Ovary (tissue), 7 donors: ENCODE measurements at regions not wholly inside any gene's neighbourhood (a gene's known extent, or its start where the extent isn't known, plus 50 kb on each side); places are given as distances from the start of the nearest gene placed in this dataset.

ENCODE experiments used
- DNase-seq, 5 donors: peaks; one replicate each; pipeline ENCODE4 v3.0.0-alpha.2; 2019 to 2020
- H3K27ac ChIP-seq, 2 donors: fragments of 200-600 bp; one replicate each; pipeline versions ENCODE4 v1.5.1 to v1.8.0; 2019 to 2022
- H3K27me3 ChIP-seq: fragments of 200-600 bp; one replicate; pipeline ENCODE4 v1.8.0; 2022
- H3K36me3 ChIP-seq: fragments of 200-600 bp; sonication (generic); one replicate; pipeline ENCODE4 v1.5.1; 2019
- H3K4me1 ChIP-seq: one replicate; pipeline ENCODE4 v1.8.1; 2013; ENCODE audit warnings: mild to moderate bottlenecking, moderate library complexity; ENCODE audit not compliant: insufficient read depth
- H3K4me3 ChIP-seq: fragments of 200-600 bp; sonication (generic); one replicate; pipeline ENCODE4 v1.5.1; 2017
- H3K9me3 ChIP-seq, 2 donors: fragments of 200-600 bp in 1 of 2; sonication (generic) in 1 of 2; one replicate each; pipeline versions ENCODE4 v1.5.1 to v1.8.1; 2013 to 2019; ENCODE audit warnings: mild to moderate bottlenecking in 1 of 2, moderate library complexity in 1 of 2
- CTCF ChIP-seq, 3 donors: fragments of 450-650 bp in 2 of 3; fragments of 200-600 bp in 1 of 3; IDR thresholded peaks; one replicate each; pipeline versions ENCODE4 v1.5.1 to v1.8.0; 2016 to 2022; ENCODE audit warnings: antibody characterized with exemption in 3 of 3, mild to moderate bottlenecking in 1 of 3
- EP300 ChIP-seq: sonication (generic); formaldehyde crosslinking; IDR thresholded peaks from one replicate; pipeline ENCODE4 v1.6.1; 2017; ENCODE audit warnings: antibody characterized with exemption
- POLR2A ChIP-seq: fragments of 450-650 bp; IDR thresholded peaks from one replicate; pipeline ENCODE4 v1.6.1; 2017; ENCODE audit warnings: antibody characterized with exemption, mild to moderate bottlenecking, moderate library complexity
- WGBS, 3 donors: extraction: QIAGEN DNeasy Blood & Tissue Kit in 1 of 3; methylation state at CpG; one replicate each; pipeline versions ENCODE4 v1.1.5 to v1.1.7; 2013 to 2017; 5-methylcytosine and 5-hydroxymethylcytosine counted together
- intact Hi-C, 4 donors: fragments of 100-400 bp; cut with DNase I; formaldehyde crosslinking; loops; one replicate each; pipeline versions ENCODE4 v1.11.0 to v1.15.1; 2022 to 2023
- donor health status: DM: no; HTN: no; CAD: no; lungs with moderate emphysema.
- donor health status: DM: no; HTN: no; CAD: no.
- donor health status: Bipolar disorder and iron deficiency.
- donor health status: DM: no; HTN: no; CAD: no.
- donor health status: DM: yes; HTN: yes; CAD: no.

DNA sequence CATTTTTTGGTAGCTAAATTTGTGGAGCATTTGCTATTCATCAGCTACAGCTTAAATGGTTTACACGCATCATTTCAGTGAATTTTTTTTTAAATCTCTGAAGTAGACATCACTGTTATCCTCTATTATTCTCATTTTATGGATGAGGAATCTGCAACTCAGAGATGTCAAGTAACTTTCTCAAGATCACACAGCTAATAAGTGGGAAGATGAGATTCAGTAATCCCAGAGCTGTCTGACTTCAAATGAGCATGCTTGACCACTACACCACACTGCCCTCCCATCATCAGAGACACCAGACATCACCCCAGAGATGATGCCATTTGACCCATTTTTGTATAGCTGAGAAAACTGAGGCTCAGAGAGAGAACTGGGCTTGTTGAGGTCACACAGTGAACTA lies 116.4 kb downstream of the RRAGC start:
- no peak for DNase-seq
- Histone ChIP-seq H3K27me3 (no peaks in the 10 kb centered on the region), H3K9me3 (no peaks in the 10 kb centered on the region), H3K4me1 (no peaks in the 10 kb centered on the region), H3K4me3 (no peak overlapping the region), H3K27ac (no peak overlapping the region), H3K36me3 (no peaks in the 10 kb centered on the region)
- no peak for TF ChIP-seq CTCF (IDR thresholded peaks at IDR 0.05)
- no peak for TF ChIP-seq EP300
- TF ChIP-seq POLR2A: no peak
- 77 to 82% (median 80%) methylated on average over 1 of the region's 1 CpG for WGBS, 3 donors
- intact Hi-C loops: no loop called here

- no peak overlapping the region for H3K4me3 ChIP-seq
- no peaks in the 10 kb centered on the region for H3K27me3 ChIP-seq
- intact Hi-C loops: no loop called here
- 76 to 84% (median 76%) methylated on average over 9 of the region's 9 CpGs for WGBS, 3 donors
- TF ChIP-seq EP300 (no peak), POLR2A (no peak), CTCF (IDR thresholded peaks at IDR 0.05) (no peak)
- no peak overlapping the region for H3K27ac ChIP-seq
- no peaks in the 10 kb centered on the region for H3K4me1 ChIP-seq
- H3K36me3 ChIP-seq: no peaks in the 10 kb centered on the region
- no peaks in the 10 kb centered on the region for H3K9me3 ChIP-seq
- no peak for DNase-seq
These were observed 118.2 kb downstream of the RRAGC start for GRCh38 chr1:38741341-38741740.

DNA sequence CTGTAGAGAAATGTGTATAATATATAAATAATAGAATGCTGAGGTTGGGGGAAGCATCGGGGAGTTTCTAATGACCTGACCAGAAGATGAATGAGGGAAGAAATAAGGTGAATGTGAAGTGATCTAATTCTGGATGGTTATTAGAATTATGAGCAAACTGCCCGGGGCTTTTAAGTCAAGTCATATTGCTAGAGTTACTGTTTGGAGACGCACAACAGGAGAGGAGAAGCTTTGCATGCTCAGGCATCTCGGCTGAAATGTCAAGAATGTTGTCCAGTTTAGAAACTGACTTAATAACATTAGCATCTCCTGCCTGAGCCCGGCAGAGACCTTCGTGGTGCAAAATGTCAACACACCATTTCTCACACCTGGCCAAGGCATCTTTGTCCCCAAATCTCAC lies 119.1 kb downstream of the RRAGC start:
- H3K4me1 ChIP-seq: no peaks in the 10 kb centered on the region
- intact Hi-C loops: no loop called here
- no peak overlapping the region for H3K4me3 ChIP-seq
- TF ChIP-seq POLR2A (no peak), EP300 (no peak), CTCF (IDR thresholded peaks at IDR 0.05) (no peak)
- H3K36me3 ChIP-seq: no peaks in the 10 kb centered on the region
- DNase-seq: no peak
- no peak overlapping the region for H3K27ac ChIP-seq
- WGBS, 3 donors: 43 to 53% (median 50%) methylated on average over 6 of the region's 6 CpGs
- no peaks in the 10 kb centered on the region for H3K9me3 ChIP-seq
- H3K27me3 ChIP-seq: no peaks in the 10 kb centered on the region

DNA sequence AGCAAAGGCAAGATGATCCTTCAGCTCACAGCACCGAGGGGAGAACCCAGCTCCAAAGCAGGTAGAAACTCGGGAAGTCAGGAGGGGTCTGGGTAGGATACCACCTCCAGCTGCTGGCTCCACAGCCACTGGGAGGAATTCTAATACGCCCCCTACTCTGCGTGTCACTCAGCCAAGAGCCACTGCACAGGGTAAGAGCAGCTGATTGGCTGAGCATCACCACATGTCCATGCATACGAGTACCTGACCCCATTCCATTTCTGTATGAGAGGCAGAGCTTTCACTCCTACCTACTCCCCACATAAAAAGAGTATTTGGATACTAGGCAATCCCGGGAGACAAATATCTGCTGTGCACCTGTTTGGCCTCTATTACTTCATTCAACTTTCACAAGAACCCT lies 121.4 kb downstream of the RRAGC start:
- Histone ChIP-seq H3K4me3 (no peak overlapping the region), H3K36me3 (no peaks in the 10 kb centered on the region), H3K27me3 (no peaks in the 10 kb centered on the region), H3K4me1 (no peaks in the 10 kb centered on the region), H3K9me3 (no peaks in the 10 kb centered on the region), H3K27ac (no peak overlapping the region)
- WGBS, 3 donors: 58 to 73% (median 60%) methylated on average over 6 of the region's 6 CpGs
- DNase-seq: no peak
- TF ChIP-seq CTCF (IDR thresholded peaks at IDR 0.05): no peak
- no peak for TF ChIP-seq POLR2A
- TF ChIP-seq EP300: no peak
- intact Hi-C loops: no loop called here

DNA sequence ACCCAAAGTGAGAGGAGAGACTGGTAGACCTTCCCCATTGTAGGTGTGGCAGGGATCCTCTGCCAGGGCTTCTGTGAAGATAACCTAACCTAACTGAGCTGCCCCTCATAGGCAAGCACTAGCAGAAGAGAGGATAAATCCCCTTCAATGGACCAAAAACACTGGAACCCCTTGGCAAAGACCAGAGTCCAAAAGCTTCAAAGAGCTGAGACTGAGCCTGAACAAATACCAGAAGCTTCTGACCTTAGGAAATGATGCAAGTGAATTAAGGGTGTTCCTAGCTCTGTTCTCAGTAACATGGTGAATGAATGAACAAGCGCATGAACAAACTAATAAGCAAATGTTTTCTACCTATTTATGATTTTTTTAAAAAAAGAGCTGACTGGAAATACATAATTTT lies 123.2 kb downstream of the RRAGC start:
- intact Hi-C loops: no loop called here
- TF ChIP-seq EP300 (no peak), POLR2A (no peak), CTCF (IDR thresholded peaks at IDR 0.05) (no peak)
- no peaks in the 10 kb centered on the region for H3K9me3 ChIP-seq
- no peak overlapping the region for H3K27ac ChIP-seq
- WGBS, 3 donors: 93 to 96% (median 95%) methylated on average over 1 of the region's 1 CpG
- no peaks in the 10 kb centered on the region for H3K27me3 ChIP-seq
- H3K36me3 ChIP-seq: no peaks in the 10 kb centered on the region
- no peak for DNase-seq
- H3K4me3 ChIP-seq: no peak overlapping the region
- H3K4me1 ChIP-seq: no peaks in the 10 kb centered on the region
